WTC11 (cell line): ENCODE measurements at regions not wholly inside any gene's neighbourhood (a gene's known extent, or its start where the extent isn't known, plus 50 kb on each side); places are given as distances from the start of the nearest gene placed in this dataset.

Source experiments
- ATAC-seq: fragments of 200-7000 bp; cut with Tn5 transposase; 2 replicates; pipeline ENCODE4 v1.10.0; 2021; ENCODE audit warnings: mild to moderate bottlenecking, moderate library complexity
- CTCF ChIA-PET: fragments of 300-600 bp; sonication (Branson Sonifier 250); formaldehyde crosslinking; loops from one replicate; lab custom pipeline; 2021; ENCODE audit warnings: antibody characterized with exemption; lab: Charles Lee
- POLR2A ChIA-PET: fragments of 350-600 bp; sonication (Branson Sonifier 250); formaldehyde crosslinking; loops from one replicate; lab custom pipeline; 2021; ENCODE audit warnings: antibody characterized with exemption; lab: Charles Lee
- DNase-seq: peaks from one replicate; pipeline ENCODE4 v3.0.0; 2021; ENCODE audit warnings: low spot score
- H3K27ac Mint-ChIP-seq: 2 replicates; pipeline ENCODE4 v1.8.0; 2021; ENCODE audit warnings: mixed read lengths
- H3K27me3 Mint-ChIP-seq: 2 replicates; pipeline ENCODE4 v1.8.0; 2021; ENCODE audit warnings: low read depth, mild to moderate bottlenecking, moderate library complexity, mixed read lengths
- H3K36me3 Mint-ChIP-seq: 2 replicates; pipeline ENCODE4 v1.8.0; 2021; ENCODE audit warnings: mixed read lengths
- H3K4me1 Mint-ChIP-seq: 2 replicates; pipeline ENCODE4 v1.8.0; 2022; ENCODE audit warnings: mixed read lengths
- H3K4me3 Mint-ChIP-seq: 2 replicates; pipeline ENCODE4 v1.8.0; 2021; ENCODE audit warnings: mild to moderate bottlenecking, moderate library complexity, mixed read lengths
- H3K9me3 Mint-ChIP-seq: 2 replicates; pipeline ENCODE4 v1.8.0; 2021; ENCODE audit warnings: mixed read lengths
- AR ChIP-seq: fragments of 250-450 bp; sonication (Bioruptor Pico); IDR thresholded peaks from 2 replicates; pipeline ENCODE4 v1.9.0; 2021; ENCODE audit warnings: mild to moderate bottlenecking
- ATF1 ChIP-seq: sonication (generic); formaldehyde crosslinking; IDR thresholded peaks from 2 replicates; pipeline ENCODE4 v1.8.1; 2023; ENCODE audit warnings: mild to moderate bottlenecking, moderate library complexity, missing genetic modification reagents
- ELF4 ChIP-seq: sonication (generic); formaldehyde crosslinking; IDR thresholded peaks from 2 replicates; pipeline ENCODE4 v1.8.1; 2022; ENCODE audit warnings: low read depth, mild to moderate bottlenecking, moderate library complexity, missing genetic modification reagents
- EMX1 ChIP-seq: fragments of 250-450 bp; sonication (Bioruptor Pico); IDR thresholded peaks from 2 replicates; pipeline ENCODE4 v1.8.0; 2021; ENCODE audit warnings: mild to moderate bottlenecking
- ETV6 ChIP-seq: sonication (generic); formaldehyde crosslinking; IDR thresholded peaks from 2 replicates; pipeline ENCODE4 v1.8.1; 2022; ENCODE audit warnings: mild to moderate bottlenecking, missing genetic modification reagents
- FOXP4 ChIP-seq: sonication (generic); formaldehyde crosslinking; IDR thresholded peaks from 2 replicates; pipeline ENCODE4 v1.8.0; 2022; ENCODE audit warnings: mild to moderate bottlenecking, missing genetic modification reagents
- GABPB1 ChIP-seq: sonication (generic); formaldehyde crosslinking; IDR thresholded peaks from 2 replicates; pipeline ENCODE4 v1.8.1; 2023; ENCODE audit warnings: mild to moderate bottlenecking, missing genetic modification reagents
- GRHL2 ChIP-seq: fragments of 250-450 bp; sonication (Bioruptor Pico); IDR thresholded peaks from 2 replicates; pipeline ENCODE4 v1.8.0; 2022; ENCODE audit warnings: mild to moderate bottlenecking, moderate library complexity; ENCODE audit not compliant: insufficient replicate concordance, severe bottlenecking
- IRF1 ChIP-seq: sonication (generic); formaldehyde crosslinking; IDR thresholded peaks from 2 replicates; pipeline ENCODE4 v1.8.0; 2023; ENCODE audit warnings: missing genetic modification reagents
- JAZF1 ChIP-seq: fragments of 250-450 bp; sonication (Bioruptor Pico); IDR thresholded peaks from 2 replicates; pipeline ENCODE4 v1.9.0; 2021; ENCODE audit warnings: moderate library complexity, mild to moderate bottlenecking, inconsistent platforms
- KAT7 ChIP-seq: sonication (generic); formaldehyde crosslinking; IDR thresholded peaks from 2 replicates; pipeline ENCODE4 v1.8.1; 2023; ENCODE audit warnings: missing genetic modification reagents, mild to moderate bottlenecking, borderline replicate concordance
- MXD4 ChIP-seq: fragments of 250-450 bp; sonication (Bioruptor Pico); IDR thresholded peaks from 2 replicates; pipeline ENCODE4 v1.8.0; 2021; ENCODE audit warnings: mild to moderate bottlenecking, moderate library complexity, borderline replicate concordance
- MYBL2 ChIP-seq: sonication (generic); formaldehyde crosslinking; IDR thresholded peaks from 2 replicates; pipeline ENCODE4 v1.8.1; 2023; ENCODE audit warnings: mild to moderate bottlenecking, moderate library complexity, missing genetic modification reagents
- PREB ChIP-seq: sonication (generic); formaldehyde crosslinking; IDR thresholded peaks from 2 replicates; pipeline ENCODE4 v1.8.1; 2022; ENCODE audit warnings: mild to moderate bottlenecking, missing genetic modification reagents, moderate library complexity, borderline replicate concordance
- PRRX2 ChIP-seq: fragments of 250-450 bp; sonication (Bioruptor Pico); IDR thresholded peaks from 2 replicates; pipeline ENCODE4 v1.8.0; 2021; ENCODE audit warnings: mild to moderate bottlenecking
- RELA ChIP-seq: sonication (generic); formaldehyde crosslinking; IDR thresholded peaks from 2 replicates; pipeline ENCODE4 v1.8.1; 2022; ENCODE audit warnings: missing genetic modification reagents, mild to moderate bottlenecking, borderline replicate concordance
- RORB ChIP-seq: fragments of 250-450 bp; sonication (Bioruptor Pico); IDR thresholded peaks from 2 replicates; pipeline ENCODE4 v1.9.0; 2021; ENCODE audit warnings: mild to moderate bottlenecking
- SMAD4 ChIP-seq: sonication (generic); formaldehyde crosslinking; IDR thresholded peaks from 2 replicates; pipeline ENCODE4 v1.8.0; 2022; ENCODE audit warnings: mild to moderate bottlenecking, missing genetic modification reagents
- SP1 ChIP-seq: sonication (generic); formaldehyde crosslinking; conservative IDR thresholded peaks from 2 replicates; pipeline ENCODE4 v1.8.1; 2022; ENCODE audit warnings: missing genetic modification reagents
- TCF7 ChIP-seq: sonication (generic); formaldehyde crosslinking; IDR thresholded peaks from 2 replicates; pipeline ENCODE4 v1.8.0; 2022; ENCODE audit warnings: mild to moderate bottlenecking, low read depth, missing genetic modification reagents, moderate library complexity
- TEAD1 ChIP-seq: sonication (generic); formaldehyde crosslinking; IDR thresholded peaks from 2 replicates; pipeline ENCODE4 v1.8.0; 2022; ENCODE audit warnings: mild to moderate bottlenecking, missing genetic modification reagents
- ZNF263 ChIP-seq: sonication (generic); formaldehyde crosslinking; IDR thresholded peaks from 2 replicates; pipeline ENCODE4 v1.8.1; 2022; ENCODE audit warnings: low read depth, mild to moderate bottlenecking, moderate library complexity, missing genetic modification reagents
- ZNF317 ChIP-seq: sonication (generic); formaldehyde crosslinking; IDR thresholded peaks from 2 replicates; pipeline ENCODE4 v1.8.1; 2023; ENCODE audit warnings: low read depth, mild to moderate bottlenecking, moderate library complexity, missing genetic modification reagents, borderline replicate concordance
- ZNF425 ChIP-seq: fragments of 250-450 bp; sonication (Bioruptor Pico); conservative IDR thresholded peaks from 2 replicates; pipeline ENCODE4 v1.9.0; 2021; ENCODE audit warnings: mild to moderate bottlenecking

- no peak overlapping the region; the same call in 1 of the 2 replicates for H3K27ac Mint-ChIP-seq
- H3K36me3 Mint-ChIP-seq, result peaks cover 21% of the 10 kb centered on the region
Measured at GRCh38 chr17:53012364-53012763, 810.4 kb upstream of the KIF2B start.

GRCh38 chr17:53006006-53006405 lies 816.7 kb upstream of the KIF2B start:
- CTCF ChIA-PET, result no interaction called here
- Mint-ChIP-seq H3K4me1 (no peaks in the 10 kb centered on the region), H3K27me3 (no peaks in the 10 kb centered on the region), H3K36me3 (peaks cover 31% of the 10 kb centered on the region), H3K9me3 (peaks cover 67% of the 10 kb centered on the region), H3K27ac (no peak overlapping the region), H3K4me3 (no peak overlapping the region)
- ATAC-seq (no peak), DNase-seq (no peak)
- POLR2A ChIA-PET, result no interaction called here
- TF ChIP-seq PRRX2 (CRISPR knock-in tag), result no peak
- no peak for TF ChIP-seq JAZF1
- no peak for TF ChIP-seq ZNF317 (CRISPR knock-in tag)
- no peak for TF ChIP-seq PREB (CRISPR knock-in tag)
- TF ChIP-seq GABPB1 (CRISPR knock-in tag), result no peak
- no peak for TF ChIP-seq ZNF263 (CRISPR knock-in tag)
- no peak for TF ChIP-seq ATF1 (CRISPR knock-in tag)
- TF ChIP-seq TEAD1 (CRISPR knock-in tag), result no peak
- TF ChIP-seq MYBL2 (CRISPR knock-in tag), result no peak
- TF ChIP-seq MXD4 (CRISPR knock-in tag), result no peak

More at GRCh38 chr17:53012364-53012763, 810.4 kb upstream of the KIF2B start:
- TF ChIP-seq TEAD1 (CRISPR knock-in tag) (no peak), ELF4 (CRISPR knock-in tag) (no peak), EMX1 (CRISPR knock-in tag) (no peak), KAT7 (CRISPR knock-in tag) (no peak), RORB (CRISPR knock-in tag) (no peak), ZNF425 (CRISPR knock-in tag) (no peak), TCF7 (no peak), FOXP4 (CRISPR knock-in tag) (no peak), PRRX2 (CRISPR knock-in tag) (no peak), SP1 (CRISPR knock-in tag) (no peak), GRHL2 (CRISPR knock-in tag) (no peak), IRF1 (CRISPR knock-in tag) (no peak), RELA (no peak), AR (CRISPR knock-in tag) (no peak), ETV6 (CRISPR knock-in tag) (no peak), SMAD4 (CRISPR knock-in tag) (no peak)
- peaks cover 11% of the 10 kb centered on the region for H3K4me1 Mint-ChIP-seq
- ChIA-PET POLR2A (no interaction called here), CTCF (no interaction called here)
- no peak overlapping the region for H3K4me3 Mint-ChIP-seq
- H3K27me3 Mint-ChIP-seq, result no peaks in the 10 kb centered on the region
- peaks cover 44% of the 10 kb centered on the region for H3K9me3 Mint-ChIP-seq
- DNase-seq (no peak), ATAC-seq (no peak)
